ENCODE measurements at regions not wholly inside any gene's neighbourhood (a gene's known extent, or its start where the extent isn't known, plus 50 kb on each side); places are given as distances from the start of the nearest gene placed in this dataset.
A peak's percentile ranks its signal among the peaks of the same experiment; 100 is the strongest.

DNA sequence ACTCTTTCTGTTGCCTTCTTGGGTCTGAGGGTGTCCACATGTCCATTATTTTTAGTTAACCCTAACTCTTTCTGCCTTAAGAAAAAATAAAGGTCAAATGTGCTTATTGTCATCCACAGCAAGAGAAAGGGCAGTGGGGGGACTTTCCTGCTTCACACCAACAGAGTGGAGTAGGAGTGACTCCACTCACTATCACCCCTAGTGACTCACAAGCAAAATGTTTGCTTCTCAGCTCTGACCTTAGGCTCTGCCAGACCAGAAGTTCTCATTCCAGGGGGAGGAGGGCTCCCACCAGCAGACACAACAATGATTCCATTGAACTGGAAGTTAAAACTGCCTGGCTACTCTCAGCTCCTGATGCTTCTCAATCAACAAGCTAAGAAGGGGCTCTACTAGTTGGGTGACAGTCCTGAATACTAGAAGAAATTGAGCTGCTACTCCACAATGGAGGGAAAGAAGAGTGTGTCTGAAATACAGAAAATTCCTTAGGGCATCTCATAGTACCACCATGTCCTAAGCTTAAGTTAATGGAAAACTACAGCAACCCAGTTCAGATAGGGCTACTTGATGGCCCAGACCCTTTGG lies 83.9 kb upstream of the AFDN start (continued):
- TF ChIP-seq, protein P1, sequence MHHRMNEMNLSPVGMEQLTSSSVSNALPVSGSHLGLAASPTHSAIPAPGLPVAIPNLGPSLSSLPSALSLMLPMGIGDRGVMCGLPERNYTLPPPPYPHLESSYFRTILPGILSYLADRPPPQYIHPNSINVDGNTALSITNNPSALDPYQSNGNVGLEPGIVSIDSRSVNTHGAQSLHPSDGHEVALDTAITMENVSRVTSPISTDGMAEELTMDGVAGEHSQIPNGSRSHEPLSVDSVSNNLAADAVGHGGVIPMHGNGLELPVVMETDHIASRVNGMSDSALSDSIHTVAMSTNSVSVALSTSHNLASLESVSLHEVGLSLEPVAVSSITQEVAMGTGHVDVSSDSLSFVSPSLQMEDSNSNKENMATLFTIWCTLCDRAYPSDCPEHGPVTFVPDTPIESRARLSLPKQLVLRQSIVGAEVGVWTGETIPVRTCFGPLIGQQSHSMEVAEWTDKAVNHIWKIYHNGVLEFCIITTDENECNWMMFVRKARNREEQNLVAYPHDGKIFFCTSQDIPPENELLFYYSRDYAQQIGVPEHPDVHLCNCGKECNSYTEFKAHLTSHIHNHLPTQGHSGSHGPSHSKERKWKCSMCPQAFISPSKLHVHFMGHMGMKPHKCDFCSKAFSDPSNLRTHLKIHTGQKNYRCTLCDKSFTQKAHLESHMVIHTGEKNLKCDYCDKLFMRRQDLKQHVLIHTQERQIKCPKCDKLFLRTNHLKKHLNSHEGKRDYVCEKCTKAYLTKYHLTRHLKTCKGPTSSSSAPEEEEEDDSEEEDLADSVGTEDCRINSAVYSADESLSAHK (CRISPR knock-in tag; IDR thresholded peaks at IDR 0.05; ENCODE audit: borderline replicate concordance): no peak
- TF ChIP-seq THAP11 (CRISPR knock-in tag; IDR thresholded peaks at IDR 0.05) (peak; percentile 39; the same call in 1 of the 2 replicates), ZNF772 (CRISPR knock-in tag; IDR thresholded peaks at IDR 0.05) (peak; percentile 89), ZNF619 (CRISPR knock-in tag; IDR thresholded peaks at IDR 0.05) (no peak), GPN1 (CRISPR knock-in tag; IDR thresholded peaks at IDR 0.05; ENCODE audit: borderline replicate concordance) (no peak), RAD21 (CRISPR knock-in tag; IDR thresholded peaks at IDR 0.05) (peak; percentile 80), RAD51 (IDR thresholded peaks at IDR 0.05; ENCODE audit: borderline replicate concordance) (no peak), HDAC2 (CRISPR knock-in tag; IDR thresholded peaks at IDR 0.05) (peak; percentile 73; the same call in 1 of the 2 replicates), TARDBP (CRISPR knock-in tag; IDR thresholded peaks at IDR 0.05) (peak; percentile 44; the same call in 1 of the 2 replicates), ZNF224 (CRISPR knock-in tag; IDR thresholded peaks at IDR 0.05) (no peak), ZBTB7B (CRISPR knock-in tag; IDR thresholded peaks at IDR 0.05) (peak; percentile 82), ZNF703 (CRISPR knock-in tag; IDR thresholded peaks at IDR 0.05; ENCODE audit: borderline replicate concordance) (no peak), MTA3 (CRISPR knock-in tag; IDR thresholded peaks at IDR 0.05) (no peak), SALL2 (CRISPR knock-in tag; IDR thresholded peaks at IDR 0.05) (peak; percentile 45; the same call in 1 of the 2 replicates), ATM (IDR thresholded peaks at IDR 0.05; ENCODE audit: borderline replicate concordance) (no peak), SRF (IDR thresholded peaks at IDR 0.05; ENCODE audit: low read depth, low read length) (no peak), MEIS2 (CRISPR knock-in tag; IDR thresholded peaks at IDR 0.05) (no peak), RBM22 (optimal IDR thresholded peaks at IDR 0.05; ENCODE audit: low read length) (no peak), ISX (CRISPR knock-in tag; conservative IDR thresholded peaks at IDR 0.05) (no peak), RARA (CRISPR knock-in tag; IDR thresholded peaks at IDR 0.05) (peak; percentile 92), ZC3H13 (CRISPR knock-in tag; IDR thresholded peaks at IDR 0.05) (no peak), ZNF652 (CRISPR knock-in tag; IDR thresholded peaks at IDR 0.05; ENCODE audit: borderline replicate concordance, low read depth) (no peak), NFRKB (IDR thresholded peaks at IDR 0.05) (no peak), ZNF263 (CRISPR knock-in tag; IDR thresholded peaks at IDR 0.05) (peak; percentile 82; the same call in 1 of the 2 replicates), CBX5 (CRISPR knock-in tag; IDR thresholded peaks at IDR 0.05; ENCODE audit: borderline replicate concordance) (peak; percentile 82; the same call in 1 of the 2 replicates)
- TF ChIP-seq, protein P2, sequence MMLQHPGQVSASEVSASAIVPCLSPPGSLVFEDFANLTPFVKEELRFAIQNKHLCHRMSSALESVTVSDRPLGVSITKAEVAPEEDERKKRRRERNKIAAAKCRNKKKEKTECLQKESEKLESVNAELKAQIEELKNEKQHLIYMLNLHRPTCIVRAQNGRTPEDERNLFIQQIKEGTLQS (CRISPR knock-in tag; IDR thresholded peaks at IDR 0.05): 0 out of 2 replicates have a peak, but pooled peaks have one; percentile 46
- TF ChIP-seq, protein P3, sequence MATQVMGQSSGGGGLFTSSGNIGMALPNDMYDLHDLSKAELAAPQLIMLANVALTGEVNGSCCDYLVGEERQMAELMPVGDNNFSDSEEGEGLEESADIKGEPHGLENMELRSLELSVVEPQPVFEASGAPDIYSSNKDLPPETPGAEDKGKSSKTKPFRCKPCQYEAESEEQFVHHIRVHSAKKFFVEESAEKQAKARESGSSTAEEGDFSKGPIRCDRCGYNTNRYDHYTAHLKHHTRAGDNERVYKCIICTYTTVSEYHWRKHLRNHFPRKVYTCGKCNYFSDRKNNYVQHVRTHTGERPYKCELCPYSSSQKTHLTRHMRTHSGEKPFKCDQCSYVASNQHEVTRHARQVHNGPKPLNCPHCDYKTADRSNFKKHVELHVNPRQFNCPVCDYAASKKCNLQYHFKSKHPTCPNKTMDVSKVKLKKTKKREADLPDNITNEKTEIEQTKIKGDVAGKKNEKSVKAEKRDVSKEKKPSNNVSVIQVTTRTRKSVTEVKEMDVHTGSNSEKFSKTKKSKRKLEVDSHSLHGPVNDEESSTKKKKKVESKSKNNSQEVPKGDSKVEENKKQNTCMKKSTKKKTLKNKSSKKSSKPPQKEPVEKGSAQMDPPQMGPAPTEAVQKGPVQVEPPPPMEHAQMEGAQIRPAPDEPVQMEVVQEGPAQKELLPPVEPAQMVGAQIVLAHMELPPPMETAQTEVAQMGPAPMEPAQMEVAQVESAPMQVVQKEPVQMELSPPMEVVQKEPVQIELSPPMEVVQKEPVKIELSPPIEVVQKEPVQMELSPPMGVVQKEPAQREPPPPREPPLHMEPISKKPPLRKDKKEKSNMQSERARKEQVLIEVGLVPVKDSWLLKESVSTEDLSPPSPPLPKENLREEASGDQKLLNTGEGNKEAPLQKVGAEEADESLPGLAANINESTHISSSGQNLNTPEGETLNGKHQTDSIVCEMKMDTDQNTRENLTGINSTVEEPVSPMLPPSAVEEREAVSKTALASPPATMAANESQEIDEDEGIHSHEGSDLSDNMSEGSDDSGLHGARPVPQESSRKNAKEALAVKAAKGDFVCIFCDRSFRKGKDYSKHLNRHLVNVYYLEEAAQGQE (IDR thresholded peaks at IDR 0.05; ENCODE audit: borderline replicate concordance in 1 of 2, low read depth in 1 of 2, low read length in 2 of 2): no peak
- TF ChIP-seq, protein P4, sequence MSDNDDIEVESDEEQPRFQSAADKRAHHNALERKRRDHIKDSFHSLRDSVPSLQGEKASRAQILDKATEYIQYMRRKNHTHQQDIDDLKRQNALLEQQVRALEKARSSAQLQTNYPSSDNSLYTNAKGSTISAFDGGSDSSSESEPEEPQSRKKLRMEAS (IDR thresholded peaks at IDR 0.05): peak; percentile 72
